Sigmoid colon (tissue), 4 donors: ENCODE measurements at regions not wholly inside any gene's neighbourhood (a gene's known extent, or its start where the extent isn't known, plus 50 kb on each side); places are given as distances from the start of the nearest gene placed in this dataset.

Experiments
- CTCF ChIP-seq, 4 experiments: fragments of 450-650 bp in 3 of 4; fragments of 200-600 bp in 1 of 4; IDR thresholded peaks; one replicate each; pipeline ENCODE4 v1.5.1; 2016 to 2019; ENCODE audit warnings: antibody characterized with exemption in 4 of 4, mild to moderate bottlenecking in 3 of 4, moderate library complexity in 2 of 4
- EP300 ChIP-seq, 4 donors: sonication (generic); formaldehyde crosslinking; IDR thresholded peaks; one replicate each; pipeline ENCODE4 v1.6.1; 2017; ENCODE audit warnings: antibody characterized with exemption in 4 of 4
- POLR2A ChIP-seq, 2 donors: fragments of 450-650 bp; IDR thresholded peaks; one replicate each; pipeline ENCODE4 v1.6.1; 2016; ENCODE audit warnings: antibody characterized with exemption in 2 of 2, mild to moderate bottlenecking in 2 of 2, moderate library complexity in 2 of 2
- POLR2AphosphoS5 ChIP-seq, 4 donors: sonication (generic); formaldehyde crosslinking; IDR thresholded peaks; one replicate each; pipeline ENCODE4 v1.6.1; 2017; ENCODE audit warnings: antibody characterized with exemption in 4 of 4

DNA sequence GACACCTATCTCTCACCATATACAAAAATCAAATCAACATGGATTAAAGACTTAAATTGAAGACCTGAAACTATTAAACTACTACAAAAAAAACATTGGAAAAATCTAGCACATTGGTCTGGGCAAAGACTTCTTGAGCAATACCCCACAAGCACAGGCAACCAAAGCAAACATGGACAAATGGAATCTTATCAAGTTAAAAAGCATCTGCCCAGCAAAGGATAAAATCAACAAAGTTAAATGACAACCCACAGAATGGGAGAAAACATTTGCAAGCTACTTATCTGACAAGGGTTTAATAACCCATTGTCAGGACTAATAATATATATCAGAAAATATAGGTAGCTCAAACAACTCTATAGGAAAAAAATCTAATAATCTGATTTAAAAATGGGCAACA lies 415.6 kb downstream of the KLHL13 start:
- TF ChIP-seq CTCF (IDR thresholded peaks at IDR 0.05) (no peak), POLR2A (IDR thresholded peaks at IDR 0.05) (no peak), POLR2AphosphoS5 (IDR thresholded peaks at IDR 0.05) (no peak), EP300 (IDR thresholded peaks at IDR 0.05) (no peak)
